Neural cell (in vitro differentiated cells): ENCODE measurements at regions not wholly inside any gene's neighbourhood (a gene's known extent, or its start where the extent isn't known, plus 50 kb on each side); places are given as distances from the start of the nearest gene placed in this dataset.

ENCODE experiments used
- CTCF ChIP-seq: fragments of 450-650 bp; IDR thresholded peaks from 2 replicates; pipeline ENCODE4 v1.5.1; 2014; ENCODE audit warnings: antibody characterized with exemption, mild to moderate bottlenecking, moderate library complexity; ENCODE audit not compliant: poor library complexity, severe bottlenecking
- POLR2AphosphoS5 ChIP-seq: IDR thresholded peaks from 2 replicates; pipeline ENCODE4 v1.6.1; 2012
- TF ChIP-seq, protein P1 (sequence below): IDR thresholded peaks from 2 replicates; pipeline ENCODE4 v1.6.1; 2012; ENCODE audit warnings: borderline replicate concordance

DNA sequence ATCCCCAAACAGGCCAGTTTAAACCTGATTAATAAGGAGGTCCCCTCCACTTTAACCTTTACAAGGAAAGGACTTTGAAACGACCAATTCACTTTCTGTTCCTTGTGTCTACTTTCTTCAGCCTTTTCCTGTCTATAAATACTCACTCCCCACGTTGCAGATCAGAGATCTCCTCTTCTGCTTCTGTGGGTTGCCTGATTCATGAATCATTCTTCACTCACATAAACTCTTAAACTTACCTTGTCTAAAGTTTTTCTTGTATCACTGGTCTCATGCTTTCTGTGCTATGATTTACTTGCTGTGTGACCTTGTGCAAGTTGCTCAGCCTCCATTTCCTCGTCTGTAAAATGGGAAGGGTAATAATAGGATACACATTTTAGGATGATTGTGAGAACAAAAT is 236.1 kb downstream of the QDPR start:
- no peak for TF ChIP-seq CTCF
- no peak for TF ChIP-seq POLR2AphosphoS5
- TF ChIP-seq, protein P1, sequence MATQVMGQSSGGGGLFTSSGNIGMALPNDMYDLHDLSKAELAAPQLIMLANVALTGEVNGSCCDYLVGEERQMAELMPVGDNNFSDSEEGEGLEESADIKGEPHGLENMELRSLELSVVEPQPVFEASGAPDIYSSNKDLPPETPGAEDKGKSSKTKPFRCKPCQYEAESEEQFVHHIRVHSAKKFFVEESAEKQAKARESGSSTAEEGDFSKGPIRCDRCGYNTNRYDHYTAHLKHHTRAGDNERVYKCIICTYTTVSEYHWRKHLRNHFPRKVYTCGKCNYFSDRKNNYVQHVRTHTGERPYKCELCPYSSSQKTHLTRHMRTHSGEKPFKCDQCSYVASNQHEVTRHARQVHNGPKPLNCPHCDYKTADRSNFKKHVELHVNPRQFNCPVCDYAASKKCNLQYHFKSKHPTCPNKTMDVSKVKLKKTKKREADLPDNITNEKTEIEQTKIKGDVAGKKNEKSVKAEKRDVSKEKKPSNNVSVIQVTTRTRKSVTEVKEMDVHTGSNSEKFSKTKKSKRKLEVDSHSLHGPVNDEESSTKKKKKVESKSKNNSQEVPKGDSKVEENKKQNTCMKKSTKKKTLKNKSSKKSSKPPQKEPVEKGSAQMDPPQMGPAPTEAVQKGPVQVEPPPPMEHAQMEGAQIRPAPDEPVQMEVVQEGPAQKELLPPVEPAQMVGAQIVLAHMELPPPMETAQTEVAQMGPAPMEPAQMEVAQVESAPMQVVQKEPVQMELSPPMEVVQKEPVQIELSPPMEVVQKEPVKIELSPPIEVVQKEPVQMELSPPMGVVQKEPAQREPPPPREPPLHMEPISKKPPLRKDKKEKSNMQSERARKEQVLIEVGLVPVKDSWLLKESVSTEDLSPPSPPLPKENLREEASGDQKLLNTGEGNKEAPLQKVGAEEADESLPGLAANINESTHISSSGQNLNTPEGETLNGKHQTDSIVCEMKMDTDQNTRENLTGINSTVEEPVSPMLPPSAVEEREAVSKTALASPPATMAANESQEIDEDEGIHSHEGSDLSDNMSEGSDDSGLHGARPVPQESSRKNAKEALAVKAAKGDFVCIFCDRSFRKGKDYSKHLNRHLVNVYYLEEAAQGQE = no peak
